Fibroblast of skin of abdomen (primary cell): ENCODE measurements at regions not wholly inside any gene's neighbourhood (a gene's known extent, or its start where the extent isn't known, plus 50 kb on each side); places are given as distances from the start of the nearest gene placed in this dataset.
A peak's percentile ranks its signal among the peaks of the same experiment; 100 is the strongest.

Source experiments
- DNase-seq: peaks from one replicate; pipeline ENCODE4 v3.0.0-alpha.2; 2013

GRCh38 chr18:27750923-27751322 lies 426.0 kb downstream of the CDH2 start:
- no peak for DNase-seq

- DNase-seq: peak; percentile 87
These were observed 426.9 kb downstream of the CDH2 start for GRCh38 chr18:27750014-27750413.

- no peak for DNase-seq
These were observed 427.7 kb downstream of the CDH2 start for GRCh38 chr18:27749194-27749593.

GRCh38 chr18:27746241-27746640 lies 430.7 kb downstream of the CDH2 start:
- DNase-seq: no peak

- DNase-seq: no peak
These were observed 441.8 kb downstream of the CDH2 start for GRCh38 chr18:27735117-27735516.

- no peak for DNase-seq
These were observed 445.7 kb downstream of the CDH2 start for GRCh38 chr18:27731211-27731610.

- DNase-seq: no peak
These were observed 448.3 kb downstream of the CDH2 start for GRCh38 chr18:27728659-27729058.

GRCh38 chr18:27724362-27724761 lies 452.6 kb downstream of the CDH2 start:
- DNase-seq: no peak

GRCh38 chr18:27723168-27723567 lies 453.8 kb downstream of the CDH2 start:
- DNase-seq: peak; percentile 31

GRCh38 chr18:27719680-27720079 lies 457.2 kb downstream of the CDH2 start:
- no peak for DNase-seq

GRCh38 chr18:27717816-27718215 lies 459.1 kb downstream of the CDH2 start:
- no peak for DNase-seq

- no peak for DNase-seq
These were observed 459.7 kb downstream of the CDH2 start for GRCh38 chr18:27717250-27717649.

GRCh38 chr18:27715751-27716150 lies 461.2 kb downstream of the CDH2 start:
- DNase-seq: peak; percentile 50

GRCh38 chr18:27713738-27714095 lies 463.2 kb downstream of the CDH2 start:
- DNase-seq: peak; percentile 95

- DNase-seq: peak; percentile 44
These were observed 463.7 kb downstream of the CDH2 start for GRCh38 chr18:27713037-27713737.

- DNase-seq: no peak
These were observed 464.9 kb downstream of the CDH2 start for GRCh38 chr18:27712066-27712465.

GRCh38 chr18:27711382-27711781 lies 465.5 kb downstream of the CDH2 start:
- no peak for DNase-seq

GRCh38 chr18:27709344-27709743 lies 467.6 kb downstream of the CDH2 start:
- no peak for DNase-seq

GRCh38 chr18:27707201-27707600 lies 469.7 kb downstream of the CDH2 start:
- DNase-seq: peak; percentile 46

- no peak for DNase-seq
These were observed 472.1 kb downstream of the CDH2 start for GRCh38 chr18:27704736-27705361.

GRCh38 chr18:27699137-27699536 lies 477.8 kb downstream of the CDH2 start:
- no peak for DNase-seq

GRCh38 chr18:27696148-27696547 lies 480.8 kb downstream of the CDH2 start:
- no peak for DNase-seq

GRCh38 chr18:27695503-27695902 lies 481.4 kb downstream of the CDH2 start:
- no peak for DNase-seq

GRCh38 chr18:27695052-27695451 lies 481.9 kb downstream of the CDH2 start:
- DNase-seq: no peak

GRCh38 chr18:27688581-27688980 lies 488.3 kb downstream of the CDH2 start:
- DNase-seq: no peak
